ENCODE measurements at regions not wholly inside any gene's neighbourhood (a gene's known extent, or its start where the extent isn't known, plus 50 kb on each side); places are given as distances from the start of the nearest gene placed in this dataset.

- ChIA-PET POLR2A (no interaction called here), RAD21 (ENCODE audit: unreplicated experiment) (no interaction called here), CTCF (no interaction called here), SMC1A (ENCODE audit: uncharacterized antibody, unreplicated experiment) (no interaction called here)
- Histone ChIP-seq H3K9me3 (replicated peaks; ENCODE audit: control insufficient read depth, insufficient read depth, low read length) (no peaks in the 10 kb centered on the region; the same call in 2 of the 3 replicates), H3K36me3 (ENCODE audit: control insufficient read depth in 2 of 2, insufficient read depth in 2 of 2, low read length in 1 of 2) (no peaks in the 10 kb centered on the region), H4K20me1 (ENCODE audit: control insufficient read depth, insufficient read depth) (no peaks in the 10 kb centered on the region), H3K4me3 (no peak overlapping the region), H3K9ac (ENCODE audit: control insufficient read depth, insufficient read depth, low read length) (no peak overlapping the region), H3K27ac (ENCODE audit: control insufficient read depth, insufficient read depth) (no peak overlapping the region), H2AFZ (ENCODE audit: control insufficient read depth, low read depth, low read length) (no peak overlapping the region), H3K4me1 (ENCODE audit: control insufficient read depth, insufficient read depth, low read length) (no peaks in the 10 kb centered on the region), H3K79me2 (ENCODE audit: control insufficient read depth, insufficient read depth, low read length) (no peaks in the 10 kb centered on the region), H3K4me2 (ENCODE audit: control insufficient read depth, insufficient read depth) (no peak overlapping the region), H3K27me3 (replicated peaks in 1 of 2; ENCODE audit: control insufficient read depth in 2 of 2, insufficient read depth in 2 of 2, low read length in 1 of 2) (no peaks in the 10 kb centered on the region)
- BruUV-seq (replicated peaks), result no TSS peak
- in situ Hi-C loops (cut with MboI), result no loop called here
- intact Hi-C loops (cut with micrococcal nuclease; ENCODE audit: unreplicated experiment), result no loop called here
- DNase-seq (ENCODE audit: low read depth, low spot score) (no peak), ATAC-seq (no peak), FAIRE-seq (no peak)
- TF ChIP-seq IKZF2 (IDR thresholded peaks at IDR 0.05), result no peak
- TF ChIP-seq ZBTB4 (CRISPR knock-in tag; IDR thresholded peaks at IDR 0.05), result no peak
- no peak for TF ChIP-seq SIX5 (IDR thresholded peaks at IDR 0.05; ENCODE audit: low read depth, low read length, severe bottlenecking)
- TF ChIP-seq RFX5 (IDR thresholded peaks at IDR 0.05; ENCODE audit: low read depth, low read length), result no peak
- TF ChIP-seq FOXM1 (IDR thresholded peaks at IDR 0.05; ENCODE audit: low read depth, low read length), result no peak
- no peak for TF ChIP-seq EED (IDR thresholded peaks at IDR 0.05; ENCODE audit: low read depth)
- WGBS (ENCODE audit: insufficient coverage, insufficient replicate concordance, low lambda C conversion rate, missing lambda C conversion rate), result 0% methylated on average over 1 of the region's 1 CpG
Observed at GRCh38 chr16:60414613-60415012, 1621.6 kb downstream of the CDH8 start.
